ENCODE measurements at regions not wholly inside any gene's neighbourhood (a gene's known extent, or its start where the extent isn't known, plus 50 kb on each side); places are given as distances from the start of the nearest gene placed in this dataset.

DNA sequence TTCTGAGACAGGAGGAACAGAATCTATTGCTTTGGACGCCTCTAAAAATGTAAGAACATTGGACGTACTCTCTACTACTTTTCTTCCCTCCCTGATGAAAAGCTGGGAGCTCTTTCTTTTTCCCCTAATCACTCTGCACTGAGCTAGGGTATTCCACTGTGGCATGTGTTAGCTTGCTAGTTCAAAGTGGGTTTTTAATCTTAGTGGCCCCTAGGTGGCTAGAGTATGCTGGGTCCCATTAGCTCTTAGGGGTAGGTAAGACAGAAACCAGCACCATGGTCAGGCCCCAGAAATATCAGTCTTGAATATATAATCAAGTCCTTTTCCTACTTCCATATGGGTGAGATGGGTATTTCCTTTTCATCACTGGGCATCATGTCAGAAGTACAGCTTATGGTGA is 945.2 kb upstream of the PTPRD start:
- no peak for ATAC-seq (ENCODE audit: low FRiP score)
- WGBS, 2 donors, result 82 to 84% methylated on average over 2 of the region's 2 CpGs

DNA sequence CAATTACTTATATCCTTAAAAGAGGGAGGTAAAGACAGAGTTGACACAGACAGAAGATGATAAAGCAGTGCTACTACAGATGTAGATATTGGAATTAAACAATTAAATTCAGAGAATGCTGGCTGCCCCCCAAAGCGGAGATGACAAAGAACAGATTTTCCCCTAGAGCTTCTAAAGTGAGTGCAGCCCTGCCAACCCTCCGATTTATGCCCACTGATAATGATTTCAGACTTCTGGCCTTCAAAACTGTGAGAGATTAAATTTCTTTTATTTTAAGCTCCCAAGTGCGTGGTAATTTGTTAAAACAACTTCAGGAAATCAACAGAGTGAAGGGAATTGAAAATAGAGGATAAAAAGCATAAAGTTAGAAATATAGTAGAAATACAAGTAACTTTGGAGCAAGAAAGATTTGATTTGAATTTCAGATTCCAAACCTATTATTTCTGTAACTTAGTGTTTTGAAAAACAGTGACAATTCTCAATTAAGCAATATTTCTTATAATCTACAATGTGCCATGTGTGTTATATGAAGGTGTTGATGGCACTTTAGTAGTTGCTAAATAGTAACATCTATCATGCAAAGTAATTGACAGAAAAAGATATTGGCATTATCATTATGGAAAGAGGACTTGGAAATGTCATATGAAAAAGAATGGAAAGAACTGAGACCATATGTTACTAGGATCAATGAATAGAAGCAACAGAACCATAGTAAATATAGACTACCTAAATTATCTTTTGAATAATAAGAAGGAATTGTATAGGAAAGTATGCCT is 946.4 kb upstream of the PTPRD start:
- Histone ChIP-seq H3K4me3 (ENCODE audit: low read length in 2 of 2) (no peak overlapping the region), H3K36me3 (ENCODE audit: control insufficient read depth in 1 of 2, insufficient read depth in 2 of 2, low read length in 1 of 2) (no peaks in the 10 kb centered on the region), H3K9me3 (ENCODE audit: control insufficient read depth, low read length) (no peaks in the 10 kb centered on the region), H3K27ac (ENCODE audit: low read depth in 1 of 2, low read length in 2 of 2) (no peak overlapping the region), H3K27me3 (ENCODE audit: control insufficient read depth in 1 of 2, insufficient read depth in 2 of 2, low read length in 1 of 2) (no peaks in the 10 kb centered on the region), H3K4me1 (ENCODE audit: control insufficient read depth in 1 of 2, insufficient read depth in 2 of 2, low read length in 2 of 2) (no peaks in the 10 kb centered on the region)
- DNase-seq (no peak), ATAC-seq (ENCODE audit: low FRiP score) (no peak)
- intact Hi-C loops (cut with DNase I), result no loop called here
- 32 to 33% methylated on average over 3 of the region's 3 CpGs for WGBS, 2 donors

More for the DNA sequence above, 945.2 kb upstream of the PTPRD start:
- Histone ChIP-seq H3K4me1 (ENCODE audit: control insufficient read depth in 1 of 2, insufficient read depth in 2 of 2, low read length in 2 of 2) (no peaks in the 10 kb centered on the region), H3K27ac (ENCODE audit: low read depth in 1 of 2, low read length in 2 of 2) (no peak overlapping the region), H3K9me3 (ENCODE audit: control insufficient read depth, low read length) (no peaks in the 10 kb centered on the region), H3K27me3 (ENCODE audit: control insufficient read depth in 1 of 2, insufficient read depth in 2 of 2, low read length in 1 of 2) (no peaks in the 10 kb centered on the region), H3K4me3 (ENCODE audit: low read length in 2 of 2) (no peak overlapping the region), H3K36me3 (ENCODE audit: control insufficient read depth in 1 of 2, insufficient read depth in 2 of 2, low read length in 1 of 2) (no peaks in the 10 kb centered on the region)
- DNase-seq, result no peak
- intact Hi-C loops (cut with DNase I), result no loop called here

DNA sequence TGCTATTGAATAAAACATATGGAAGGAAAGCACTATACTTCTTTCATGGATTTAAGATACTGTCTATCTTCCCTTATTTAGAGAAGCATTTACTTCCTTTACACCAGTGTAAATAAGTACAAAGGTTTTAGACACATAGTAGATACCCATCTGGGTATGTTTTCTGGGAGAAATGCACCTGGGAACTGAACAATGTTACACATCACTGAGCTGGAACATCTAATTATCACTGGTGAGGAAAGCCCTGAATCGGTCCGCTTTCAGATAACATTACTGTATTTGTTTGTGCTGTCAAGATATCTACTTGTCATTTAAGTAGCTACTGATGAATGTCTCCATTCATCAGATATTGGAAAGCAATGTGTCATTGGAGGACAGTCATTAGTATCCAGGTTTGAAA is 964.7 kb upstream of the PTPRD start:
- Histone ChIP-seq H3K27me3 (ENCODE audit: control insufficient read depth in 1 of 2, insufficient read depth in 2 of 2, low read length in 1 of 2) (no peaks in the 10 kb centered on the region), H3K4me3 (ENCODE audit: low read length in 2 of 2) (no peak overlapping the region), H3K27ac (ENCODE audit: low read depth in 1 of 2, low read length in 2 of 2) (no peak overlapping the region), H3K4me1 (ENCODE audit: control insufficient read depth in 1 of 2, insufficient read depth in 2 of 2, low read length in 2 of 2) (no peaks in the 10 kb centered on the region), H3K36me3 (ENCODE audit: control insufficient read depth in 1 of 2, insufficient read depth in 2 of 2, low read length in 1 of 2) (no peaks in the 10 kb centered on the region), H3K9me3 (ENCODE audit: control insufficient read depth, low read length) (no peaks in the 10 kb centered on the region)
- no peak for DNase-seq
- WGBS, 2 donors, result 59 to 68% methylated on average over 2 of the region's 2 CpGs
- intact Hi-C loops (cut with DNase I), result no loop called here
- no peak for ATAC-seq (ENCODE audit: low FRiP score)

DNA sequence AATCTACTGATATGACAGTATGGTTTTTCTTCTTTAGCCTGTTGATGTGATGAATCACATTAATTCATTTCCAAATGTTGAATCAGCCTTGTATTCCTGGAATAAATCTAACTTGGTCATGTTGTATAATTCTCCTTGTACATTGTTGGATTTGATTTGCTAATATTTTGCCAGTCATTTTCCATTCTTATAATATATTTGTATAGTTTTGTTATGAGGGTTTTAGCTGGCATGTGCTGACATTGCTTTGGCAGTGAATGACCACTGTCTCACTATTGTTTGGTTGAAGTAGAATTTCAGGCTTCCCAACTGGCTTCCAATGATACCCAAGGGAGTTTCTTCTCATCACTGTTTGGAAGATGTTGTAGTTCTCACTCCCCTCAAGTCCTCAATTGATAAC is 983.0 kb upstream of the PTPRD start:
- Histone ChIP-seq H3K9me3 (ENCODE audit: control insufficient read depth, low read length) (no peaks in the 10 kb centered on the region), H3K27me3 (ENCODE audit: control insufficient read depth in 1 of 2, insufficient read depth in 2 of 2, low read length in 1 of 2) (no peaks in the 10 kb centered on the region), H3K4me1 (ENCODE audit: control insufficient read depth in 1 of 2, insufficient read depth in 2 of 2, low read length in 2 of 2) (no peaks in the 10 kb centered on the region), H3K4me3 (ENCODE audit: low read length in 2 of 2) (no peak overlapping the region), H3K36me3 (ENCODE audit: control insufficient read depth in 1 of 2, insufficient read depth in 2 of 2, low read length in 1 of 2) (no peaks in the 10 kb centered on the region), H3K27ac (ENCODE audit: low read depth in 1 of 2, low read length in 2 of 2) (no peak overlapping the region)
- intact Hi-C loops (cut with DNase I), result no loop called here
- ATAC-seq (ENCODE audit: low FRiP score) (no peak), DNase-seq (no peak)

- Histone ChIP-seq H3K27ac (ENCODE audit: low read depth in 1 of 2, low read length in 2 of 2) (no peak overlapping the region), H3K27me3 (ENCODE audit: control insufficient read depth in 1 of 2, insufficient read depth in 2 of 2, low read length in 1 of 2) (no peaks in the 10 kb centered on the region), H3K36me3 (ENCODE audit: control insufficient read depth in 1 of 2, insufficient read depth in 2 of 2, low read length in 1 of 2) (no peaks in the 10 kb centered on the region), H3K9me3 (ENCODE audit: control insufficient read depth, low read length) (no peaks in the 10 kb centered on the region), H3K4me1 (ENCODE audit: control insufficient read depth in 1 of 2, insufficient read depth in 2 of 2, low read length in 2 of 2) (no peaks in the 10 kb centered on the region), H3K4me3 (ENCODE audit: low read length in 2 of 2) (no peak overlapping the region)
- intact Hi-C loops (cut with DNase I), result no loop called here
- peak in 1 of 2 donors; percentile 43 for DNase-seq
- 88 to 91% methylated on average over 48 to 49 of the region's 49 CpGs for WGBS, 2 donors
- peak; percentile 36 for ATAC-seq (ENCODE audit: low FRiP score)
Observed at GRCh38 chr9:11618241-11618805, 1005.5 kb upstream of the PTPRD start.

DNA sequence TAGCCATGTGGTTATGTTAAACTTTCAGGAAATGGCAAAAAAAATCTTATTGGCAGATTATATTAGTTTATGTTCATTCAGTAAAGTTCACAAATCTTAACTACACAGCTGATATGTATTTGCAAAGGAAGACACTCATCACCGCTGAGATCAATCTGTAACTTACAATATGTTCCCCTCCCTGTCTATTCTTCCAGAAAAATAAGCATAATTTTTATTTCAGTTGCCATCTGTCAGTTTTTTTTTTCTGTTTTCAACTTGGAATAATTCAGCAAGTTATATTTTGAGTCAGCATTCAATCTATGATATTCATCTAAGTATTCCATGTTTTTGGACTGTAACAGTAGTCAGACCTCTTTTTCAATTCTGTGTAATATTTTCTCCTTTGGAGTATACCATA is 1019.9 kb upstream of the PTPRD start:
- H3K27me3 ChIP-seq (ENCODE audit: control insufficient read depth in 1 of 2, insufficient read depth in 2 of 2, low read length in 1 of 2), result no peaks in the 10 kb centered on the region
- no peaks in the 10 kb centered on the region for H3K9me3 ChIP-seq (ENCODE audit: control insufficient read depth, low read length)
- intact Hi-C loops (cut with DNase I), result no loop called here
- no peaks in the 10 kb centered on the region for H3K36me3 ChIP-seq (ENCODE audit: control insufficient read depth in 1 of 2, insufficient read depth in 2 of 2, low read length in 1 of 2)
- no peaks in the 10 kb centered on the region for H3K4me1 ChIP-seq (ENCODE audit: control insufficient read depth in 1 of 2, insufficient read depth in 2 of 2, low read length in 2 of 2)
- H3K27ac ChIP-seq (ENCODE audit: low read depth in 1 of 2, low read length in 2 of 2), result no peak overlapping the region
- 88 to 91% methylated on average over 1 of the region's 1 CpG for WGBS, 2 donors
- H3K4me3 ChIP-seq (ENCODE audit: low read length in 2 of 2), result no peak overlapping the region
- DNase-seq (no peak), ATAC-seq (ENCODE audit: low FRiP score) (no peak)

GRCh38 chr9:11646831-11647230 is 1034.0 kb upstream of the PTPRD start:
- no peak overlapping the region for H3K4me3 ChIP-seq (ENCODE audit: low read length in 2 of 2)
- 96% methylated on average over 1 of the region's 1 CpG for WGBS, 2 donors
- no peaks in the 10 kb centered on the region for H3K9me3 ChIP-seq (ENCODE audit: control insufficient read depth, low read length)
- no peak for ATAC-seq (ENCODE audit: low FRiP score)
- intact Hi-C loops (cut with DNase I), result no loop called here
- DNase-seq, result no peak
- H3K36me3 ChIP-seq (ENCODE audit: control insufficient read depth in 1 of 2, insufficient read depth in 2 of 2, low read length in 1 of 2), result no peaks in the 10 kb centered on the region
- no peaks in the 10 kb centered on the region for H3K4me1 ChIP-seq (ENCODE audit: control insufficient read depth in 1 of 2, insufficient read depth in 2 of 2, low read length in 2 of 2)
- H3K27ac ChIP-seq (ENCODE audit: low read depth in 1 of 2, low read length in 2 of 2), result no peak overlapping the region
- no peaks in the 10 kb centered on the region for H3K27me3 ChIP-seq (ENCODE audit: control insufficient read depth in 1 of 2, insufficient read depth in 2 of 2, low read length in 1 of 2)

DNA sequence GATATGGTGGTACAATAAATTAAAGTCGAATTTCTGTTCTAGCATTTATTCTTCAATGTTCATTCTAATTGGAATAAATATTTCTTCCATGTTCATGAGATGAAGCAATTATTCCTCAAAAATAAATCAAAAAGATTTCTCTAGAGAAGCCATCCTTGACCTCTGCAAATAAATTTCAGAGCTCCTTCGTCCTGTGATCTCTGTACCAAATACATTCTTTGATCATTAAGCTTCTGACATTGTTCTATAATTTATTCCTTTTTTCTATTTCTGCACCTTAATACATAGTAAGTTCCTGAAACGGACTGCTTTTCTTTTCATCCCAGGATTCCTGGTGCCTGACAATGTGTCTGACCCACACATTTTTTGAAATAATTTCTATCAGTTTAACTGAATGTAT is 1039.3 kb upstream of the TYRP1 start:
- Histone ChIP-seq H3K27me3 (ENCODE audit: control insufficient read depth in 1 of 2, insufficient read depth in 2 of 2, low read length in 1 of 2) (no peaks in the 10 kb centered on the region), H3K4me1 (ENCODE audit: control insufficient read depth in 1 of 2, insufficient read depth in 2 of 2, low read length in 2 of 2) (no peaks in the 10 kb centered on the region), H3K36me3 (ENCODE audit: control insufficient read depth in 1 of 2, insufficient read depth in 2 of 2, low read length in 1 of 2) (no peaks in the 10 kb centered on the region), H3K9me3 (ENCODE audit: control insufficient read depth, low read length) (no peaks in the 10 kb centered on the region), H3K4me3 (ENCODE audit: low read length in 2 of 2) (no peak overlapping the region), H3K27ac (ENCODE audit: low read depth in 1 of 2, low read length in 2 of 2) (no peak overlapping the region)
- intact Hi-C loops (cut with DNase I), result no loop called here
- ATAC-seq (ENCODE audit: low FRiP score), result no peak
- WGBS, 2 donors, result 61 to 64% methylated on average over 3 of the region's 3 CpGs
- no peak for DNase-seq

- no peak for DNase-seq
- Histone ChIP-seq H3K27ac (ENCODE audit: low read depth in 1 of 2, low read length in 2 of 2) (no peak overlapping the region), H3K4me3 (ENCODE audit: low read length in 2 of 2) (no peak overlapping the region), H3K9me3 (ENCODE audit: control insufficient read depth, low read length) (no peaks in the 10 kb centered on the region), H3K36me3 (ENCODE audit: control insufficient read depth in 1 of 2, insufficient read depth in 2 of 2, low read length in 1 of 2) (no peaks in the 10 kb centered on the region), H3K27me3 (ENCODE audit: control insufficient read depth in 1 of 2, insufficient read depth in 2 of 2, low read length in 1 of 2) (no peaks in the 10 kb centered on the region), H3K4me1 (ENCODE audit: control insufficient read depth in 1 of 2, insufficient read depth in 2 of 2, low read length in 2 of 2) (no peaks in the 10 kb centered on the region)
- WGBS, 2 donors, result 97 to 98% methylated on average over 1 of the region's 1 CpG
- no peak for ATAC-seq (ENCODE audit: low FRiP score)
- intact Hi-C loops (cut with DNase I), result no loop called here
Observed at GRCh38 chr9:11663913-11664312, 1029.3 kb upstream of the TYRP1 start.
